Uterus (tissue), 3 donors: ENCODE measurements at regions not wholly inside any gene's neighbourhood (a gene's known extent, or its start where the extent isn't known, plus 50 kb on each side); places are given as distances from the start of the nearest gene placed in this dataset.
"Not testable (repeated sequence)": the region's sequence is repeated elsewhere in the genome, so short reads cannot be mapped to it uniquely, and the experiment has no call there.

Experiments
- DNase-seq, 2 donors: peaks; one replicate each; pipeline ENCODE4 v3.0.0-alpha.2; 2019 to 2020
- H3K27ac ChIP-seq, 2 donors: fragments of 200-600 bp; sonication (generic); 1 replicate in 1 of 2; 2 replicates in 1 of 2; pipeline ENCODE4 v1.5.1; 2016 to 2018
- H3K27me3 ChIP-seq, 2 donors: fragments of 200-600 bp; sonication (generic); one replicate each; pipeline ENCODE4 v1.5.1; 2018 to 2019; ENCODE audit warnings: control low read depth in 1 of 2
- H3K36me3 ChIP-seq, 2 donors: fragments of 200-600 bp; sonication (generic); one replicate each; pipeline ENCODE4 v1.5.1; 2019; ENCODE audit warnings: control low read depth in 1 of 2
- H3K4me1 ChIP-seq, 2 donors: fragments of 200-600 bp; sonication (generic); one replicate each; pipeline ENCODE4 v1.5.1; 2018 to 2019; ENCODE audit warnings: control low read depth in 1 of 2
- H3K4me3 ChIP-seq, 2 donors: fragments of 200-600 bp; sonication (generic); 1 replicate in 1 of 2; 2 replicates in 1 of 2; pipeline ENCODE4 v1.5.1; 2018 to 2019; ENCODE audit warnings: mild to moderate bottlenecking in 1 of 2
- H3K9me3 ChIP-seq, 2 donors: fragments of 200-600 bp; sonication (generic); one replicate each; pipeline ENCODE4 v1.5.1; 2019; ENCODE audit warnings: control low read depth in 1 of 2
- CTCF ChIP-seq, 4 experiments: fragments of 200-600 bp in 2 of 4; fragments of 450-650 bp in 2 of 4; sonication (generic) in 2 of 4; IDR thresholded peaks; one replicate each; pipeline ENCODE4 v1.5.1; 2016 to 2019; ENCODE audit warnings: antibody characterized with exemption in 4 of 4, mild to moderate bottlenecking in 2 of 4, moderate library complexity in 1 of 4
- POLR2A ChIP-seq, 2 donors: fragments of 450-650 bp; IDR thresholded peaks; one replicate each; pipeline ENCODE4 v1.6.1; 2016; ENCODE audit warnings: antibody characterized with exemption in 2 of 2, mild to moderate bottlenecking in 1 of 2, moderate library complexity in 1 of 2
- intact Hi-C: fragments of 100-400 bp; cut with DNase I; formaldehyde crosslinking; loops from one replicate; pipeline ENCODE4 v1.15.1; 2023; ENCODE audit warnings: low total_unique reads
- donor health status: DM: yes; HTN: yes; CAD: no.

GRCh38 chr11:71170624-71171423 lies 81.6 kb downstream of the SHANK2 start:
- Histone ChIP-seq H3K9me3 (no peaks in the 10 kb centered on the region), H3K4me1 (no peaks in the 10 kb centered on the region), H3K27ac (no peak overlapping the region), H3K27me3 (no peaks in the 10 kb centered on the region), H3K4me3 (no peak overlapping the region), H3K36me3 (no peaks in the 10 kb centered on the region)
- no peak for TF ChIP-seq CTCF (IDR thresholded peaks at IDR 0.05)
- TF ChIP-seq POLR2A (IDR thresholded peaks at IDR 0.05): no peak
- intact Hi-C loops: no loop called here
- no peak for DNase-seq

- Histone ChIP-seq H3K4me3 (no peak overlapping the region), H3K9me3 (no peaks in the 10 kb centered on the region), H3K27me3 (no peaks in the 10 kb centered on the region), H3K27ac (no peak overlapping the region), H3K36me3 (no peaks in the 10 kb centered on the region), H3K4me1 (no peaks in the 10 kb centered on the region)
- no peak for DNase-seq
- TF ChIP-seq POLR2A (IDR thresholded peaks at IDR 0.05) (no peak), CTCF (IDR thresholded peaks at IDR 0.05) (no peak)
- intact Hi-C loops: no loop called here
These were observed 83.1 kb downstream of the SHANK2 start for GRCh38 chr11:71169313-71169712.

- H3K4me3 ChIP-seq, H3K27me3 ChIP-seq, intact Hi-C loops, H3K27ac ChIP-seq, DNase-seq, H3K9me3 ChIP-seq, H3K4me1 ChIP-seq, H3K36me3 ChIP-seq: not testable (repeated sequence)
These were observed 84.6 kb downstream of the SHANK2 start for GRCh38 chr11:71167814-71168213.

- intact Hi-C loops: no loop called here
- H3K4me1 ChIP-seq: no peaks in the 10 kb centered on the region
- TF ChIP-seq POLR2A (IDR thresholded peaks at IDR 0.05): no peak
- TF ChIP-seq CTCF (IDR thresholded peaks at IDR 0.05): no peak
- H3K27ac ChIP-seq: no peak overlapping the region
- no peaks in the 10 kb centered on the region for H3K9me3 ChIP-seq
- DNase-seq: no peak
- H3K4me3 ChIP-seq: no peak overlapping the region
- no peaks in the 10 kb centered on the region for H3K27me3 ChIP-seq
- no peaks in the 10 kb centered on the region for H3K36me3 ChIP-seq
These were observed 86.6 kb downstream of the SHANK2 start for GRCh38 chr11:71165771-71166170.

GRCh38 chr11:71164621-71165020 lies 87.8 kb downstream of the SHANK2 start:
- TF ChIP-seq POLR2A (IDR thresholded peaks at IDR 0.05): no peak
- TF ChIP-seq CTCF (IDR thresholded peaks at IDR 0.05): no peak
- Histone ChIP-seq H3K27me3 (no peaks in the 10 kb centered on the region), H3K27ac (no peak overlapping the region), H3K9me3 (no peaks in the 10 kb centered on the region), H3K36me3 (no peaks in the 10 kb centered on the region), H3K4me1 (no peaks in the 10 kb centered on the region), H3K4me3 (no peak overlapping the region)
- intact Hi-C loops: no loop called here
- DNase-seq: no peak
